GM23248 (cell line): ENCODE measurements at regions not wholly inside any gene's neighbourhood (a gene's known extent, or its start where the extent isn't known, plus 50 kb on each side); places are given as distances from the start of the nearest gene placed in this dataset.

ENCODE experiments used
- DNase-seq: peaks from one replicate; pipeline ENCODE4 v3.0.0-alpha.2; 2015
- H2AFZ ChIP-seq: fragments of 200-600 bp; sonication (generic); 2 replicates; pipeline ENCODE4 v1.6.1; 2016; ENCODE audit warnings: antibody characterized with exemption
- H3F3A ChIP-seq: fragments of 200-600 bp; sonication (generic); 2 replicates; pipeline ENCODE4 v1.6.1; 2016; ENCODE audit warnings: mild to moderate bottlenecking, antibody characterized with exemption, mixed run types; ENCODE audit not compliant: insufficient read depth
- H3K27ac ChIP-seq: fragments of 200-600 bp; sonication (generic); 2 replicates; pipeline ENCODE4 v1.5.1; 2016; ENCODE audit warnings: mild to moderate bottlenecking
- H3K27me3 ChIP-seq: fragments of 200-600 bp; sonication (generic); replicated peaks from 2 replicates; pipeline ENCODE4 v1.6.1; 2016; ENCODE audit warnings: mild to moderate bottlenecking; ENCODE audit not compliant: insufficient read depth
- H3K36me3 ChIP-seq: fragments of 200-600 bp; sonication (generic); 2 replicates; pipeline ENCODE4 v1.6.1; 2016; ENCODE audit warnings: low read depth, mild to moderate bottlenecking
- H3K4me1 ChIP-seq: fragments of 200-600 bp; sonication (generic); 2 replicates; pipeline ENCODE4 v1.6.1; 2016; ENCODE audit warnings: mild to moderate bottlenecking; ENCODE audit not compliant: insufficient read depth
- H3K4me2 ChIP-seq: fragments of 200-600 bp; sonication (generic); one replicate; pipeline ENCODE4 v1.6.1; 2016; ENCODE audit warnings: mild to moderate bottlenecking; ENCODE audit not compliant: unreplicated experiment
- H3K4me3 ChIP-seq: fragments of 200-600 bp; sonication (generic); 2 replicates; pipeline ENCODE4 v1.5.1; 2016; ENCODE audit warnings: mild to moderate bottlenecking
- H3K79me2 ChIP-seq: fragments of 200-600 bp; sonication (generic); 2 replicates; pipeline ENCODE4 v1.6.1; 2016; ENCODE audit warnings: mild to moderate bottlenecking; ENCODE audit not compliant: insufficient read depth
- H3K9ac ChIP-seq: fragments of 200-600 bp; sonication (generic); 2 replicates; pipeline ENCODE4 v1.6.1; 2016; ENCODE audit warnings: mild to moderate bottlenecking
- H3K9me2 ChIP-seq: fragments of 200-600 bp; sonication (generic); 2 replicates; pipeline ENCODE4 v1.6.1; 2016; ENCODE audit warnings: mixed run types, mild to moderate bottlenecking, moderate library complexity; ENCODE audit not compliant: insufficient read depth
- H3K9me3 ChIP-seq: fragments of 200-600 bp; sonication (generic); one replicate; pipeline ENCODE4 v1.6.1; 2017; ENCODE audit warnings: low read depth
- H4K20me1 ChIP-seq: fragments of 200-600 bp; sonication (generic); 2 replicates; pipeline ENCODE4 v1.6.0; 2016; ENCODE audit not compliant: insufficient read depth
- EZH2 ChIP-seq: fragments of 200-600 bp; sonication (generic); IDR thresholded peaks from 2 replicates; pipeline ENCODE4 v1.6.1; 2018; ENCODE audit warnings: antibody characterized with exemption, mild to moderate bottlenecking; ENCODE audit not compliant: insufficient read depth, poor library complexity, severe bottlenecking
- EZH2phosphoT487 ChIP-seq: fragments of 200-600 bp; sonication (generic); IDR thresholded peaks from 2 replicates; pipeline ENCODE4 v1.6.1; 2018; ENCODE audit warnings: antibody characterized with exemption, moderate library complexity, mild to moderate bottlenecking, low read depth; ENCODE audit not compliant: insufficient read depth
- WGBS, 2 experiments: methylation state at CpG; one replicate each; pipeline ENCODE4 v1.1.6; 2015 to 2017; ENCODE audit warnings: low lambda C conversion rate in 2 of 2, low coverage in 1 of 2; ENCODE audit errors: missing lambda C conversion rate in 2 of 2; 5-methylcytosine and 5-hydroxymethylcytosine counted together
- in situ Hi-C: fragments of 300-500 bp; cut with MboI; formaldehyde crosslinking; loops from 2 replicates; pipeline ENCODE4 v1.15.0; 2020

DNA sequence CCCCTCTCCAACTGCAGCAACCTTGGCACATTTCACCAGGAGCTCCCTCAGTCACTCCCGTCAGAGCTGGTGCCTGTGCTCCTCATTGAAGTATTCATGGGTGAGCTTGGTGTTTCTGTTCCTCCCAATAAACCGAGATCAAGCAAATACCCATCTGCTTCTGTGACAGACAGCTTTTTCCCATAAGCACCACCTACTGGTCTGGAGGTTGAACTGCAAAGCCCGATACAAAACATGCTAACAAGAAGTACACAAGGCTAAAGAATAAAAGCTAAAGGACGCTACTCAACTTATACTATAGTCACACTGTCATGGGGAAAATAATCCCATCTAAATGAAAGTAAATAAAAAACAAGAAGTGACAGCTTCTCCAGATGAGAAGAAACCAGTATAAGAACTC is 111.9 kb upstream of the C21orf91 start:
- Histone ChIP-seq H3K36me3 (no peaks in the 10 kb centered on the region), H4K20me1 (no peaks in the 10 kb centered on the region), H3K79me2 (no peaks in the 10 kb centered on the region), H2AFZ (no peak overlapping the region), H3K4me3 (no peak overlapping the region), H3K4me2 (no peak overlapping the region), H3K9me3 (no peaks in the 10 kb centered on the region), H3K9me2 (no peaks in the 10 kb centered on the region), H3K27ac (no peak overlapping the region), H3K9ac (no peak overlapping the region), H3F3A (no peaks in the 10 kb centered on the region), H3K27me3 (no peaks in the 10 kb centered on the region; the same call in 1 of the 2 replicates), H3K4me1 (no peaks in the 10 kb centered on the region)
- DNase-seq = no peak
- in situ Hi-C loops = no loop called here
- WGBS, 2 experiments = 65 to 67% methylated on average over 4 of the region's 4 CpGs
- TF ChIP-seq EZH2phosphoT487 (no peak), EZH2 (no peak)

DNA sequence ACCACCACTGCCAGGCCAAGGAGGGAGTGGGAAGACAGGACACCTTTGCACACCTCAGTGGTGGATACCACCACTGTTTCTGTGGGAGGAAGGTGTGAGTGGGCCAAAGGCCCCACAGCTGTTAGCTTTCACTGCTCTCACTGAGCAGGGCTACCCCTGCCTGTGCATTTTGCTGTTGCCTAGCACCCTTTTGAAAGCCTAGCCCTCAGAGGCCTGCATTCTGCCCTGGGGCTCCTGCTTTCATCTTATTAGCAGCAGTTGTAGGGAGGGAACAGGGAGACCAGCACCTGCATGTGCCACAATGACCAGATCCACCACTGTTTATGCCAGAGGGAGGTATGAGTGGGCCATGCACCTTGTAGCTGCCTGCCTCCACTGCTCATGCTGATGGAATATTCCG is 110.9 kb upstream of the C21orf91 start:
- Histone ChIP-seq H3K9me2 (no peaks in the 10 kb centered on the region), H3K4me3 (no peak overlapping the region), H3K27me3 (no peaks in the 10 kb centered on the region; the same call in 1 of the 2 replicates), H3K9ac (no peak overlapping the region), H3K36me3 (no peaks in the 10 kb centered on the region), H2AFZ (no peak overlapping the region), H3K27ac (no peak overlapping the region), H4K20me1 (no peaks in the 10 kb centered on the region), H3K9me3 (no peaks in the 10 kb centered on the region), H3K79me2 (no peaks in the 10 kb centered on the region), H3K4me1 (no peaks in the 10 kb centered on the region), H3K4me2 (no peak overlapping the region), H3F3A (no peaks in the 10 kb centered on the region)
- in situ Hi-C loops = no loop called here
- no peak for DNase-seq
- 22 to 25% methylated on average over 1 of the region's 1 CpG for WGBS, 2 experiments
- TF ChIP-seq EZH2phosphoT487 (no peak), EZH2 (no peak)

DNA sequence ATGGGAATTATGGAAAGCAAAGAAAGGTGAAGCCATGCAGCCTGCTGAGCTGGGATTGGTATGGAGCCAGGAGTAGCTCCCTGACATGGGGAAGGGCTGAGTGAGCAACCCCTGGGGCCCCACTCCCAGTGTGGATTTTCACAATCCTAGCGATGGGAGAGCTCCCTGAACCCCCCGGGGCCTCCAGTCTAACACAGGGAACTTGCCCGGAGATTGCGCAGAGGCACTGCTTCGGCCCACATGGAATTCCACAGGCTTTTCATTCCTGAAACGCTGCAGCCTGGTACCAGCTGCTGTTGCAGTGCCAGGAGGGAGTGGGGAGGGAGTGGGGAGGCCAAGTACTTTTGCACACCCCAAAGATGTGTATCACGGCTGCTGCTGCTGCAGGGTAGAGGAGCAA is 110.4 kb upstream of the C21orf91 start:
- in situ Hi-C loops = no loop called here
- Histone ChIP-seq H4K20me1 (no peaks in the 10 kb centered on the region), H3K4me2 (no peak overlapping the region), H3K9me2 (no peaks in the 10 kb centered on the region), H2AFZ (no peak overlapping the region), H3K27ac (no peak overlapping the region), H3K9ac (no peak overlapping the region), H3K27me3 (no peaks in the 10 kb centered on the region; the same call in 1 of the 2 replicates), H3F3A (no peaks in the 10 kb centered on the region), H3K4me1 (no peaks in the 10 kb centered on the region), H3K36me3 (no peaks in the 10 kb centered on the region), H3K4me3 (no peak overlapping the region), H3K9me3 (no peaks in the 10 kb centered on the region), H3K79me2 (no peaks in the 10 kb centered on the region)
- DNase-seq = no peak
- 49 to 53% methylated on average over 6 to 7 of the region's 7 CpGs for WGBS, 2 experiments
- TF ChIP-seq EZH2phosphoT487 = no peak

DNA sequence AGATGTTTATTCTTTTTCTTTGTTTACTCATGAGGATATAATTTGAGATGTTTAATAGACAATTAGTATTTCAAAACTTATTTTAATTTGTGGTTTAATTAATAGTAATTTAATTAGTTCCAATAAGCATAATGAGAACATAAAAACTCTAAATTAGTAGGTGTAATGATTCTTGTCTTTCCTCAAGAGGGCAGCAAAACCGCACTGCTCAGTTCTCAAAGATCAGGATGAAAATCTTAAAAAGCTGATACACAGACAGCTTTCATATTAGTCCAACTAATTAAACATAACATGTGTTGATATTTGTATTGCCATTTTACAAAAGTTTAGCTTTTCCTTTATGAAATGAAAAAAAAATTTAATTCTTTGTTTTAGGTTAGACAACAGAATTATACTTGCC is 106.7 kb upstream of the C21orf91 start:
- Histone ChIP-seq H3K4me1 (0 out of 2 replicates have a peak, but pooled peaks cover 7% of the 10 kb centered on the region), H4K20me1 (no peaks in the 10 kb centered on the region), H3K27me3 (no peaks in the 10 kb centered on the region; the same call in 1 of the 2 replicates), H3K79me2 (no peaks in the 10 kb centered on the region), H3K9ac (no peak overlapping the region), H3K4me3 (no peak overlapping the region), H3F3A (no peaks in the 10 kb centered on the region), H3K9me2 (no peaks in the 10 kb centered on the region), H3K9me3 (no peaks in the 10 kb centered on the region), H2AFZ (no peak overlapping the region), H3K36me3 (no peaks in the 10 kb centered on the region), H3K27ac (no peak overlapping the region), H3K4me2 (no peak overlapping the region)
- TF ChIP-seq EZH2phosphoT487 (no peak), EZH2 (no peak)
- 0% methylated on average over 1 of the region's 1 CpG for WGBS, 2 experiments
- in situ Hi-C loops = no loop called here
- DNase-seq = peak; percentile 39

DNA sequence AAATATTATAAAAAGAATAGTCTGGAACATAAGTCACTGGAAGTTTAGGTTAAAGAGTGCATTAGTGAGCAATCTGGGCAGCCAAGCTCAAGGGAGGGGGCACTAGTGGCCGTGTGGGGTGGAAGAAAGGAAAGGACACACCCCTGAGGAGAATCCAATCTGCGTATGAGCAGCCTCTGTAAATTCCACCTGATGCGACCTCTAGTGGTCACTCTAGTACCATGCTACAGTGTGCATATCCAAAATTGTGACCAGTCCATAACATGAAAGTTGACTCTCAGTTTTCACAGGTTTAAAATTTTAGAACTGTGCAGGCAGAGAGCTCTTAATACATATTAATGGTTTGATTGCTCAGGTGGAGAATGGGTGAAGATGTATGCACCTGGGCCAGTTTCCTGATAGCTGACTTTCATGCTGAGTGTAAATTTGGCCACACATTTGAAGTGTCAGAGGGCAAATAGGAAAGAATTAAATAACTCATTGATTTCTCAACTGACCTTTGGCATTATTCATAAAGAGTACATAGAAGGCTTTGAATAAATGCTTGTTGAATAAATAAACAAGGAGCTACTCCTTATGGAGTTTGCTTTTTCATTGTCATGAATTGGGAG is 105.9 kb upstream of the C21orf91 start:
- Histone ChIP-seq H3K9ac (no peak overlapping the region), H2AFZ (no peak overlapping the region), H3K4me3 (no peak overlapping the region), H3K27ac (no peak overlapping the region), H3K4me1 (0 out of 2 replicates have a peak, but pooled peaks cover 7% of the 10 kb centered on the region), H4K20me1 (no peaks in the 10 kb centered on the region), H3K36me3 (no peaks in the 10 kb centered on the region), H3K27me3 (no peaks in the 10 kb centered on the region; the same call in 1 of the 2 replicates), H3K9me3 (no peaks in the 10 kb centered on the region), H3K4me2 (no peak overlapping the region), H3K9me2 (no peaks in the 10 kb centered on the region), H3F3A (no peaks in the 10 kb centered on the region), H3K79me2 (no peaks in the 10 kb centered on the region)
- no peak for TF ChIP-seq EZH2phosphoT487
- no peak for TF ChIP-seq EZH2
- peak; percentile 68 for DNase-seq
- 0 to 4% methylated on average over 3 of the region's 3 CpGs for WGBS, 2 experiments
- in situ Hi-C loops = no loop called here
